ENCODE measurements at regions not wholly inside any gene's neighbourhood (a gene's known extent, or its start where the extent isn't known, plus 50 kb on each side); places are given as distances from the start of the nearest gene placed in this dataset.

DNA sequence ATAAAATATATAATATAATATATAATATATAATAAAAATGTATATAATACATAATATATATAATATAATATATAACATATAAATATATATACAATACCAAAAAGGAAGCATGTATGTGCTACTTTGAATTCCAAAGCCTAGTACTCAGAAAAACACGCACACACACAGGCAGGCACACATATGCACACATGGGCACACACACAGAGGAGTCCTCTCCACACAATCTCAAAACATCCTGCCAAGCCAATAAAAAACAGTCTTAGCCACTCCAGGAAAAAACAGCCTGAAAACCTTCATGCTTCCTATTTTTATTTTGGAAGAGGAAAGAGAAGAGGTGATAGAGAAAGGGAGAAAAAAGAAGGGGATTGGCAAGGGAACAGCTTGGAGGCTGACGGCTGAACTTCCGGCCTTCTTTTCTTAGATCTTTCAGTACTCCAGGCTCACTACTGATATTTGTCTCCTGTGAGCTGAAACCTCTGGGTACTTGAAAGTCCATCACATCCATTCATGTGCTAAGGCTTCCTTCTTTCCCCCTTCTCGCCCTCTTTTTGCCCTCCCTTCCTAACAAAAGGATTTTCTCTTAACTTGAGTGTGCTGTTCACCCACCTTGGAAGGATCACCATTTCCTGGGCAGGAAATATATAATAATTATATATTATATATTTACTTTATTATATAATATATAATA, 394.2 kb downstream of the NUAK1 start:
- FAIRE-seq (peak; percentile 78), DNase-seq (no peak)
- H3K27ac ChIP-seq (ENCODE audit: low read depth in 2 of 2, low read length in 2 of 2) = no peak overlapping the region
- intact Hi-C loops (cut with DNase I) = no loop called here
- H3K4me3 ChIP-seq (ENCODE audit: low read length in 3 of 3) = no peak overlapping the region
- H3K4me1 ChIP-seq (ENCODE audit: control insufficient read depth in 2 of 3, insufficient read depth in 2 of 3, low read depth in 1 of 3, low read length in 3 of 3) = peaks cover 0 to 8% (median 6%) of the 10 kb centered on the region in 3 donors
- H3K9ac ChIP-seq (ENCODE audit: low read length in 3 of 3) = no peak overlapping the region
- TF ChIP-seq, protein P1, sequence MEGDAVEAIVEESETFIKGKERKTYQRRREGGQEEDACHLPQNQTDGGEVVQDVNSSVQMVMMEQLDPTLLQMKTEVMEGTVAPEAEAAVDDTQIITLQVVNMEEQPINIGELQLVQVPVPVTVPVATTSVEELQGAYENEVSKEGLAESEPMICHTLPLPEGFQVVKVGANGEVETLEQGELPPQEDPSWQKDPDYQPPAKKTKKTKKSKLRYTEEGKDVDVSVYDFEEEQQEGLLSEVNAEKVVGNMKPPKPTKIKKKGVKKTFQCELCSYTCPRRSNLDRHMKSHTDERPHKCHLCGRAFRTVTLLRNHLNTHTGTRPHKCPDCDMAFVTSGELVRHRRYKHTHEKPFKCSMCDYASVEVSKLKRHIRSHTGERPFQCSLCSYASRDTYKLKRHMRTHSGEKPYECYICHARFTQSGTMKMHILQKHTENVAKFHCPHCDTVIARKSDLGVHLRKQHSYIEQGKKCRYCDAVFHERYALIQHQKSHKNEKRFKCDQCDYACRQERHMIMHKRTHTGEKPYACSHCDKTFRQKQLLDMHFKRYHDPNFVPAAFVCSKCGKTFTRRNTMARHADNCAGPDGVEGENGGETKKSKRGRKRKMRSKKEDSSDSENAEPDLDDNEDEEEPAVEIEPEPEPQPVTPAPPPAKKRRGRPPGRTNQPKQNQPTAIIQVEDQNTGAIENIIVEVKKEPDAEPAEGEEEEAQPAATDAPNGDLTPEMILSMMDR (IDR thresholded peaks at IDR 0.05; ENCODE audit: borderline replicate concordance, extremely low read depth, insufficient read depth) = no peak
- no peaks in the 10 kb centered on the region for H3K36me3 ChIP-seq (ENCODE audit: control insufficient read depth in 2 of 3, insufficient read depth in 3 of 3, low read length in 3 of 3)
- no peaks in the 10 kb centered on the region for H3K9me3 ChIP-seq (ENCODE audit: control insufficient read depth in 2 of 3, insufficient read depth in 1 of 3, low read length in 3 of 3)
- H3K27me3 ChIP-seq (ENCODE audit: control insufficient read depth, insufficient read depth, low read length) = no peaks in the 10 kb centered on the region

DNA sequence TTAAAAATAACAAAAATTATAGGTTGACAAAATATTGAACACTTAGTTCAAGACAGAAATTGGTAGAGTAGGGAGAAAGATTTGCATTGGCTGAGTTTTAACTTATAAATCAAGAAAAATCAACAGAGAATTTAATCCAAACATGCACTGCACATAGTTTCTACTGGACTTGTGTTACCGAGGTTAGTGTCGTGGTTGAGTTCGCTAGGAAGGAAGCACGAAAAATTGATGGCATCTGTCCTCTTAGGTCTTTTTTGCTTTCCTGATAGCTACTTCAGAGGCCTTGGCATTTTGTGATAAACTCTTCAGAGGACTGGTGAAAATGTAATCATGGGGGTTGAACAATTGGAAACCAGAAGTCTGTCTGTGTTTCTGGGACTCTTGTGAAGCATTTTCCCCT, 392.9 kb downstream of the NUAK1 start:
- TF ChIP-seq, protein P1 (IDR thresholded peaks at IDR 0.05; ENCODE audit: borderline replicate concordance, extremely low read depth, insufficient read depth) = no peak
- no peak overlapping the region for H3K4me3 ChIP-seq (ENCODE audit: low read length in 3 of 3)
- H3K9ac ChIP-seq (ENCODE audit: low read length in 3 of 3) = no peak overlapping the region
- no peak overlapping the region for H3K27ac ChIP-seq (ENCODE audit: low read depth in 2 of 2, low read length in 2 of 2)
- DNase-seq = no peak
- peaks cover 0 to 8% (median 6%) of the 10 kb centered on the region in 3 donors for H3K4me1 ChIP-seq (ENCODE audit: control insufficient read depth in 2 of 3, insufficient read depth in 2 of 3, low read depth in 1 of 3, low read length in 3 of 3)
- intact Hi-C loops (cut with DNase I) = no loop called here
- no peaks in the 10 kb centered on the region for H3K36me3 ChIP-seq (ENCODE audit: control insufficient read depth in 2 of 3, insufficient read depth in 3 of 3, low read length in 3 of 3)
- no peaks in the 10 kb centered on the region for H3K9me3 ChIP-seq (ENCODE audit: control insufficient read depth in 2 of 3, insufficient read depth in 1 of 3, low read length in 3 of 3)
- no peaks in the 10 kb centered on the region for H3K27me3 ChIP-seq (ENCODE audit: control insufficient read depth, insufficient read depth, low read length)
- FAIRE-seq = no peak

DNA sequence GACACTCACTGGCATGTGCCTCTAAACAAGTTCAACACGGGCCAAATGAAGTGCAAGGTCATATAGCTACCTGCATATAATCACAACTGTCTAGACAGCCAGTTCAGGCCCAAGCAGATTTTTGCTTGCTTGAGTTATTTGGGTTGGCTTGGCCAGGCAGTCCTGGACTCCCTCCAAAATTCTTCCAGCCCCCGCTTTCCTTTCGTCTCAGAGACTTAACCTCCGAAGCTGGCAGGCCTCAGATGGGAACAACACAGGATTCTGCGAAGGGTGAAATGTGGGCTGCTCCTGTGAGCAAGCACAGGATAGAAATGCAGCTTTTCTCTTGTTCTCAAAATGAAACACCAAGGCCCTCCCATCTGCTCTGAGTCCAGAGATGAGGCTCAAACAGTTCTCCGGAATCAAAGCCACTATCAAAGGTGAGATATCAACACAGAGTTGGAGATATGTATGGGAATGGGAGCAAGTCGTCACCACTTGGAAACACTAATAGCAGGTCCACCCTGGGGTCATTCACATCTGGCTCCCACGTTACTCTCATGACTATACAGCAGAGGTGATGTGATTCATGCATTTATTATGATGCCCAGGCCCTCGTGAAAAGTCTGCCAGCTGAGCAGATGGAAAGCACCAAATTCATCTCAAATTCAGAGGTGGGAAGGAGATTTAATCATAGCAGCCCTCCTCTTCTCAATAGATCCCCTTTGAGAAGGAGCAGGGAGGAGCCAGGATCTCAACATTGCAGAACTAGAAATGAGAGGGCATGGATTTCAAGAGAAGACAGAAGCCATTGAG, 389.8 kb downstream of the NUAK1 start:
- DNase-seq = peak in 4 of 5 donors; percentile 21 to 69 (median 48)
- Histone ChIP-seq H3K36me3 (ENCODE audit: control insufficient read depth in 2 of 3, insufficient read depth in 3 of 3, low read length in 3 of 3) (no peaks in the 10 kb centered on the region), H3K9ac (ENCODE audit: low read length in 3 of 3) (no peak overlapping the region), H3K4me3 (ENCODE audit: low read length in 3 of 3) (no peak overlapping the region), H3K27ac (ENCODE audit: low read depth in 2 of 2, low read length in 2 of 2) (no peak overlapping the region), H3K27me3 (ENCODE audit: control insufficient read depth, insufficient read depth, low read length) (no peaks in the 10 kb centered on the region), H3K9me3 (ENCODE audit: control insufficient read depth in 2 of 3, insufficient read depth in 1 of 3, low read length in 3 of 3) (no peaks in the 10 kb centered on the region), H3K4me1 (ENCODE audit: control insufficient read depth in 2 of 3, insufficient read depth in 2 of 3, low read depth in 1 of 3, low read length in 3 of 3) (peaks cover 0 to 8% (median 6%) of the 10 kb centered on the region in 3 donors)
- intact Hi-C loops (cut with DNase I) = no loop called here
- no peak for FAIRE-seq
- TF ChIP-seq, protein P1 (IDR thresholded peaks at IDR 0.05; ENCODE audit: borderline replicate concordance, extremely low read depth, insufficient read depth) = no peak

All from kidney (tissue), 13 donors.